Kidney (tissue), 13 donors: ENCODE measurements at regions not wholly inside any gene's neighbourhood (a gene's known extent, or its start where the extent isn't known, plus 50 kb on each side); places are given as distances from the start of the nearest gene placed in this dataset.

Experiments
- DNase-seq, 5 donors: peaks; one replicate each; pipeline ENCODE4 v3.0.0-alpha.2; 2013 to 2020
- FAIRE-seq: peaks from 2 replicates; lab custom pipeline; 2012; peaks lifted over from hg19 to GRCh38; lab: Jason Lieb, UNC
- H3K27ac ChIP-seq, 2 donors: one replicate each; pipeline ENCODE4 v1.7.0; 2013; ENCODE audit warnings: low read depth in 2 of 2, low read length in 2 of 2, inconsistent platforms in 1 of 2
- H3K27me3 ChIP-seq: one replicate; pipeline ENCODE4 v1.7.1; 2013; ENCODE audit warnings: low read length, inconsistent platforms; ENCODE audit not compliant: control insufficient read depth, insufficient read depth
- H3K36me3 ChIP-seq, 3 donors: one replicate each; pipeline versions ENCODE4 v1.7.0 to v1.7.1; 2013; ENCODE audit warnings: low read length in 3 of 3, control low read depth in 1 of 3, inconsistent platforms in 1 of 3; ENCODE audit not compliant: insufficient read depth in 3 of 3, control insufficient read depth in 2 of 3
- H3K4me1 ChIP-seq, 3 donors: one replicate each; pipeline versions ENCODE4 v1.7.0 to v1.7.1; 2013; ENCODE audit warnings: low read length in 3 of 3, inconsistent platforms in 1 of 3, low read depth in 1 of 3; ENCODE audit not compliant: control insufficient read depth in 2 of 3, insufficient read depth in 2 of 3
- H3K4me3 ChIP-seq, 3 donors: one replicate each; pipeline versions ENCODE4 v1.7.0 to v1.8.1; 2013; ENCODE audit warnings: low read length in 3 of 3, control low read depth in 1 of 3, inconsistent platforms in 1 of 3
- H3K9ac ChIP-seq, 3 donors: one replicate each; pipeline versions ENCODE4 v1.7.0 to v1.7.1; 2013; ENCODE audit warnings: low read length in 3 of 3, control low read depth in 1 of 3, inconsistent platforms in 1 of 3
- H3K9me3 ChIP-seq, 3 donors: one replicate each; pipeline versions ENCODE4 v1.7.0 to v1.7.1; 2013; ENCODE audit warnings: low read length in 3 of 3, control low read depth in 1 of 3, inconsistent platforms in 1 of 3; ENCODE audit not compliant: control insufficient read depth in 2 of 3, insufficient read depth in 1 of 3
- intact Hi-C: fragments of 100-400 bp; cut with DNase I; formaldehyde crosslinking; loops from one replicate; pipeline ENCODE4 v1.11.1; 2022
- TF ChIP-seq, protein P1 (sequence below): IDR thresholded peaks from 3 replicates; pipeline ENCODE4 v1.5.1; 2012; ENCODE audit warnings: mild to moderate bottlenecking, moderate library complexity, borderline replicate concordance; ENCODE audit not compliant: insufficient read depth; ENCODE audit errors: extremely low read depth
- donor health status: control.
- donor health status: control.
- donor health status: control.
- donor health status: control.
- donor health status: control.
- donor health status: DM: yes; HTN: yes; CAD: no.
- donor health status: Normal renal cell carcinoma (clear cell type).

DNA sequence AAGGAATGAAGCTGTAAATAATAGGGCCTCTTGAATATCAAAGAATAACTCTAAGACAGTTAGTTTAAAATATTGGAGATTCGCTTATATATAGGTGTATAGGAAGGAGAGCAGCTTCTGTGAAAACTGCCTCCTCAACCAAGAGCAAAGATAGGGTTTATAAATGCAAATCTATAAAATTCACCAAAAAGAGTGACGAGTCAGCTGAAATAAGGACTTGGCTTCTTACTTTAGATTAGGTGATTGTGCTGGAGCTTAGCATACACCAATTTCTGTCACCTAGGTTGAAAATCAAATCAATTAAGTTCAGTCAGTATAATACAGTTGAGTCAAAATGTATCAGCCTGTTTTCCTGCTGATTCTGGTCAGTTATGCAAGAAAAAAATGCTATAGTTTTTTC is 113.8 kb upstream of the SGCE start:
- intact Hi-C loops = no loop called here
- H3K27me3 ChIP-seq = no peaks in the 10 kb centered on the region
- no peak overlapping the region for H3K27ac ChIP-seq
- DNase-seq = no peak
- no peaks in the 10 kb centered on the region for H3K9me3 ChIP-seq
- no peak for FAIRE-seq
- H3K36me3 ChIP-seq = no peaks in the 10 kb centered on the region
- H3K4me1 ChIP-seq = no peaks in the 10 kb centered on the region
- H3K4me3 ChIP-seq = no peak overlapping the region
- H3K9ac ChIP-seq = no peak overlapping the region
- TF ChIP-seq, protein P1, sequence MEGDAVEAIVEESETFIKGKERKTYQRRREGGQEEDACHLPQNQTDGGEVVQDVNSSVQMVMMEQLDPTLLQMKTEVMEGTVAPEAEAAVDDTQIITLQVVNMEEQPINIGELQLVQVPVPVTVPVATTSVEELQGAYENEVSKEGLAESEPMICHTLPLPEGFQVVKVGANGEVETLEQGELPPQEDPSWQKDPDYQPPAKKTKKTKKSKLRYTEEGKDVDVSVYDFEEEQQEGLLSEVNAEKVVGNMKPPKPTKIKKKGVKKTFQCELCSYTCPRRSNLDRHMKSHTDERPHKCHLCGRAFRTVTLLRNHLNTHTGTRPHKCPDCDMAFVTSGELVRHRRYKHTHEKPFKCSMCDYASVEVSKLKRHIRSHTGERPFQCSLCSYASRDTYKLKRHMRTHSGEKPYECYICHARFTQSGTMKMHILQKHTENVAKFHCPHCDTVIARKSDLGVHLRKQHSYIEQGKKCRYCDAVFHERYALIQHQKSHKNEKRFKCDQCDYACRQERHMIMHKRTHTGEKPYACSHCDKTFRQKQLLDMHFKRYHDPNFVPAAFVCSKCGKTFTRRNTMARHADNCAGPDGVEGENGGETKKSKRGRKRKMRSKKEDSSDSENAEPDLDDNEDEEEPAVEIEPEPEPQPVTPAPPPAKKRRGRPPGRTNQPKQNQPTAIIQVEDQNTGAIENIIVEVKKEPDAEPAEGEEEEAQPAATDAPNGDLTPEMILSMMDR = no peak

DNA sequence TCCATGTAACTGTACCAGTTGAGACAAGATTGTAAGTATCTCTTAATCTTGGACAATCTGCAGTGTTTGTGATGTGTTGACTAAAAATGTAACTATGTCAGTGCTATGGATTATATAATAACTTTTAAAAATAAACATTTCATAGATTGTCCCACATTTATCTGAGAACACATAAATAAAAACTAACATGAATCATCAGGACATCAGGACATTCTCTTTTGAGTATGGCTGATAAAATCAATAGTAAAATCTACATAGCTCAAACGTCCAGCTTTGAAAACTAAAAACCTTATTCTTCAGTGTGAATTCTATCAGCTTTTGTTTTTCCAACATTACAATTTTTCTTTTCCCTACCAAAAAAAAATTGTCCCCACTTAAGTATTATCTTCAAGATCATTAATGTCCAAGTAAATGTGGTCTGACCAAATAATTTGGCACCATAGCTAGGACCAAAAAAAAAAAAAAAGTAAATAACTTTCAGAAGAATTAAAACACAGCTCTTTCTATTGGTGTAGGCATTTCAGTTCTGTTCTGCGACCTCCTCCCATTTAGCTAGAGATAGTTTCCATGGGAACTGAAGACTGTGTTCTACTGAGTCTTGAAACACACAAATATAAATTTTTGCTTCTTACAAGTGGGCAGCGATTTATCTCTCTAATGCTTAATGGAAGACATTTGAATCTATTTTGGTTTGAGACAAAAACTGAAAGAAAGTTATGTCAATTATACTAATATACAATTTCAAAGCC is 123.0 kb upstream of the SGCE start:
- no peak for FAIRE-seq
- Histone ChIP-seq H3K9me3 (no peaks in the 10 kb centered on the region), H3K27ac (no peak overlapping the region), H3K4me1 (no peaks in the 10 kb centered on the region), H3K27me3 (no peaks in the 10 kb centered on the region), H3K9ac (no peak overlapping the region), H3K36me3 (no peaks in the 10 kb centered on the region), H3K4me3 (no peak overlapping the region)
- peak in 1 of 5 donors; percentile 5 for DNase-seq
- intact Hi-C loops = no loop called here
- TF ChIP-seq, protein P1 = no peak

DNA sequence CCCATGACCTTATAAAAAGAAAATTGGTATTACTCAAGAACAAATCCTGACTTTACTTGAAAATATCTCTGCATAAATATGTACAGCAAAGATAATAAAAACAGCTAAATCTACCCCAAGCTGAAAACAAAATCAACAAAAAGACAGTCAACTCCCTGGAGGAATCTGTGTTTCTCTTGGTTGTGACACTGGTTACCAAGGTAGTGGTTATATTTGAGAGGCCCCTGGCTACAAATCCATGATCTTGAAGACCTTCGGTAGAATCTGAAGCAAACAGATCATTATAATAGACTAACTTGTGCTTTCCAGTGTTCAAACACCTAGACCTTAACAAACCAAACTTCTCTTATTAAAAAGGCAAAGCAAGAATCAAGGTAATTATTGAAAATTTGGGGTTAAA is 123.9 kb upstream of the SGCE start:
- Histone ChIP-seq H3K27ac (no peak overlapping the region), H3K36me3 (no peaks in the 10 kb centered on the region), H3K9ac (no peak overlapping the region), H3K4me3 (no peak overlapping the region), H3K27me3 (no peaks in the 10 kb centered on the region), H3K9me3 (no peaks in the 10 kb centered on the region), H3K4me1 (no peaks in the 10 kb centered on the region)
- FAIRE-seq (no peak), DNase-seq (no peak)
- TF ChIP-seq, protein P1 = no peak
- intact Hi-C loops = no loop called here
